ENCODE measurements at regions not wholly inside any gene's neighbourhood (a gene's known extent, or its start where the extent isn't known, plus 50 kb on each side); places are given as distances from the start of the nearest gene placed in this dataset.

DNA sequence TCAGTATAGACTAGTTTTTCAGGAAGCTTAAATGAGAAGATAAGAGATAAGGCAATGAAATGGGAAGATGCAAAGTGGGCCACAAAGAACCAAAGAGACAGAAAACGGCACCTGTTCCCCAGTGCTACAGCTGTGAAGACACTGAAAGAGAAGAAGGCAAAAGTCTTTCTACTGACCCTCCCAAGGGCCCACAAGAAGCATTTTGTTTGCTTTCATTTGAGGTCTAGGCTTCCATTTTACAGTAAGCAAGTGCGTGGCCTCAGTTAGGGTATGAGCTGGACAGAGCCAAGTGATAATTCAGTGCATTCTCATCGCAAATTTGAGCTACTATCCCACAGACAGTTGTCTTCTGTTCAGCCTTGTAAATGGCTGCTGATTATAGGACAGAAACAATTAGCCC is 53.4 kb upstream of the STK17B start:
- no peak for DNase-seq

DNA sequence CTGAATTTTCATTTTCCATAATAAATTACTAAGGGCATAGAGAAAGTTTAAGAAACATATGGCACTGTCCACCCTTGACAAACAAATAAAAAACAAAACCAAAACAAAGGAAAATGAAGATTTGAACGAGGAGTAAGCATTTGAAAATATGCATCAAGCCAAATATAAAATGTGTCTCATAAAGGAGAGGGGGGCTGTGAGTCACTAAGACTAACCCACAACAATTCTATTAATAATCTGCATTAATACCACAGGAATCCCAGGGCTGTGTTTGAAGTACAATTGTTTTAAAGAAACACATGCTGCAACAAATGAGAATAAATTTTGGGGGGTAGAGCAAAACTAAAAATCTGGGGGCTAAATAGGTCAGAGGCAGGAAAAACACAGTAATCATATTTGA is 53.8 kb upstream of the STK17B start:
- DNase-seq = no peak

DNA sequence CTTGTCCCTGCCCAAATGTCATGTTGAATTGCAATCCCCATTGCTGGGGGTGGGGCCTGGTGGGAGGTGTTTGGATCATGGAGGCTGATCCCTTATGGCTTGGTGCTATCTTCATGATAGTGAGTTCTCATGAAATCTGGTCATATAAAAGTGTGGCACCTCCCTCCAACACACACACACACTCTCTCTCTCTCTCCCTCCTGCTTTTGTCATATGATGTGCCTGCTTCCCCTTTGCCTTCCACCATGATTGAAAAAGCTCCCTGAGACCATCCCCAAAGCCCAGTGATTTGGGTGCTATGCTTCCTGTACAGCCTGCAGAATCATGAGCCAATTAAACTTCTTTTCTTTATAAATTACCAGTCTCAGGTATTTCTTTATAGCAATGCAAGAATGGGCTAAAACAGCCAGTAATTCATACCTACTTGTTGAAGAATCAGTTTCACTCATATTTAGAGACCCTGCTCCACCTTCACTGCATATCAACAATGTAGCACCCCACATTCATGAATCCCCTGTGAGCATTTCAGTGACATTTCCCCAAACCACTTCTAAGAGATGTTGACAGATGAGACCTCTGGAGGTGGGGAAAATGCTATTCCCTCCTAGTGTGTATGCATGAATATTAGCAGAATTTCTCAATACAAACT is 54.8 kb upstream of the STK17B start:
- DNase-seq = no peak

DNA sequence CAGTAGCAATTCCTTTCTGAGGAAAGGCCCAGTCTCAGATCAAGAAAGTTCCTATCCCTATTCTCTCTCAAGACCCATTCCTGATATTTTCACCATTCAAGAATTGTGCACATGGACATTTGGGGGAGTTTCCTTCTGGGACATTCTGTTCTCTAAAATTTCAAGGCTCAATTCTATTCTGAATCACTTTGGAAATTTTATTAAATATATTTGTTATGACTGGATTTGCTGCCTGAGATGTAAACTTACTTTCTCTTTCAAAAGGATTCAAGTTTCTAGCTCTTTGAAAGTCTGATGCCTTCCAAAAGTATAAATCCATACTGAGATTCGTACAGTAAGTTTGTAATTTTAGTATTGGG is 55.3 kb upstream of the STK17B start:
- no peak for DNase-seq

GRCh38 chr2:196229013-196229412 is 57.6 kb upstream of the STK17B start:
- no peak for DNase-seq

DNA sequence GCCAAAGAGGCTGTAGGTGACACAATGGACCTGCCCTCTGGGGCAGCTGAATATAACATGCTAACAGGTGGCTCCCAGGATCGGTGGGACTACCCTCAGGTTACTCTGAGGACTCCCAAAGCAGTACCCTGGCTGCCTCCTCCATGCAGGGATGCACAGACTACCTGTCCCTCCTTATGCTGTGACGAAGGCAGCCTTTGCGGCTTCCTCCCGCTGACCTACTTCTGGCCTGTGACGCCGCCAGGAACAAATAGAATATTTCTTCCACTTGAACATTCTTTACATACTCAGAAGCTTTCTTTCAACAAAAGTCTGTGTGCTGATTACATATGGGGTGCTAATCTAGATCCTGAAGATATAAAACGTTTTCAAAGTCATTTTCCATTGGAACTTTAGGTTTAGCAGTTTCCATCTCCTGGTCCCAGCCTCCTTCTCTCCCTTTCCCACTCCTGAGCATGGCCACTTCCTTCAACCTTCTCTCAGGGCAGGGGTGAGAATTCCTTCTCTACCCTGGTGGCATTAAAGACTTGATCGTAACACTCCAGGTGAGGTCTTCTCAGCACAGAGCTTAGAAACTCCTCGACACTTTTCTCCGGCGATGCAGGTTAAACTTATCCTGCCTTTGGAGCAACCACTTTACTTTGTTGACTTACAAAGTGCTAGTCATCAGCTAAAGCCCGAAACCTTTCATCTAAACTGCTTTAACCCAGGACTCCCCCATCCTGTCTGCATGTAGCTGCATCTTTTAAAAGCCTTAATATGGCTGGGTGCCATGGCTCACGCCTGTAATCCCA is 58.9 kb upstream of the STK17B start:
- DNase-seq = no peak

DNA sequence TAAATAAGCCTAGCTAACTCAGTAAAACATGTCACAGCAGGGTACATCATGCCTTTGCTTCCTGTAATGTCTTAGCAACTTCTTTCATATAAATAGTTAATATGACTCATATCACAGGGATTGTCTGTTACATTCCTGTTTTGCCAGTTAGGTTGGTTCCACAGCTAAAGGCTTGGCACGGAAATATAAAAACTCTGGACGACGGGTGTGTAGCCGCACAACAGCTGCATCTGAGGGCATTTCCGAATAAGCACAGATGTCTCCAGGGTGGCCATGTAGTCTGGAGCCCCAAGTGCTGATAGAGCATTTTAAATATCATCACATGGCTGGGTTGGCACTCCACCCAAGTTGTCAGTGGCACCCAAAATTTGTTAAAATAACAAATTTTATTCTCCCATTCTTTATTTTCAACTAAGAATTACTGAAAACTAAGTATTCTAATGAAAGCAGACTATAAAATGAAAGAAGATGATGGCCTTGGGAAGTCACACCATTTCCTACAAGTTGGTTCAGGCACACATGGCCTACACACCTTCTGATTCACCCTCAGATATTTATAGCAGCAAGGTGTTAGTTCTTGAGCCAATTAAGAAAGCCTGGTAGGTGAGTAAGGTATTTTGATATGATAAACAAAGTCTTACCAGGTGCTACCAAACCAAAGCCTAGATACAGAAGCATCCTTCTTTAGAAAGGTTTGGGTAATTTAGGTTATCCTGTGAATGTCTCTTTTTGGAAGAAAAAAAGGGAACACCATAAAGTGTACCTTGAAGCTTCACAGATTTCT is 61.8 kb upstream of the STK17B start:
- peak; percentile 95 for DNase-seq

DNA sequence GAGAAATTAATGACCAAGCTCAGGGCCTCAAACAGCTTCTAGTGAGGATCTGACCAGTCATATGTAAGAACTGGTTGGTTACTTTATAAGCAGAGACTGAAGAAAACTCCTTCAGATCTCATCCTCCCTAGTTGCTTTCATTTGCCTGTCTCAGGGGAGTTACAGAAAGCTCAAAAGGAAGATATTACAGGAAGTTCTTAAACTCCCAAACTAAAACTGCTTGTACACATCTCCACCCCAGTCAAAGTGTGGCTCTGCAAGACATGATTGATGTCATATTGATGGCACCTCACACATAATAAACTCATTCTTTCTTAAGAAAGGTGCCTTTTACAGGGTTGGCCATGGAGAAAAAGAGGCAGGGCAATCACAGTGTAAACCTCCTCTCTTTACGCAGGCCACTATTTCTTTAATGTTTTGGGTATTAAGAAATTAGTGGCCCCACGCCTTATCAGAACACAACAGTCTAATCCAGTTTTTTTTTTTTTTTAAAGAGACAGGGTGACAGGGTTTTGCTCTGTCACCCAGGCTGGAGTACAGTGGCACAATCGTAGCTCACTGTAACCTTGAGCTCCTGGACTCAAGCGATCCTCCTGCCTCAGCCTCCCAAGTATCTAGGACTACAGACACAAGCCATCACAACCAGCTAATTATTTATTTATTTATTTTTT is 62.6 kb upstream of the STK17B start:
- DNase-seq = peak; percentile 16

DNA sequence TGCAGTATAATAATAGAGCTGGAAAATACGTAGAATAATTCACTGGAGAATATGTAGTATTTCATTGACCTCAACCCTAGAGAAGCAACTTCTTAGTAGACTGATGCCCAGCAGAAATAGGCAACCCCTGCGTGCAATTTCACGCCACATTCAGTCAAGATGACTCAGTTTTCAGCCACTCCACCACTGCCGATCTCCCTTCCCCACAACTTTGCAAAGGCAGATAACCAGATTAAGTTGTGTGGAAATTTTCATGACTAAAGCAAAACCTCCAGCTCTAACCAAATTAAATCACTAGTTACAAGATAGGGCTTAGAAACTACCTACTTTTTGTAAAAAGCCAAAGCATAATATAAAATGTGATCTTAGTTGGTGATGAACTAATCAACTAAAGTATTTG is 63.3 kb upstream of the STK17B start:
- DNase-seq = no peak

- peak; percentile 14 for DNase-seq
Observed at GRCh38 chr2:196238836-196239380, 67.5 kb upstream of the STK17B start.

- DNase-seq = peak; percentile 95
Observed at GRCh38 chr2:196239622-196240587, 68.5 kb upstream of the STK17B start.

GRCh38 chr2:196241175-196241574 is 69.8 kb upstream of the STK17B start:
- DNase-seq = no peak

DNA sequence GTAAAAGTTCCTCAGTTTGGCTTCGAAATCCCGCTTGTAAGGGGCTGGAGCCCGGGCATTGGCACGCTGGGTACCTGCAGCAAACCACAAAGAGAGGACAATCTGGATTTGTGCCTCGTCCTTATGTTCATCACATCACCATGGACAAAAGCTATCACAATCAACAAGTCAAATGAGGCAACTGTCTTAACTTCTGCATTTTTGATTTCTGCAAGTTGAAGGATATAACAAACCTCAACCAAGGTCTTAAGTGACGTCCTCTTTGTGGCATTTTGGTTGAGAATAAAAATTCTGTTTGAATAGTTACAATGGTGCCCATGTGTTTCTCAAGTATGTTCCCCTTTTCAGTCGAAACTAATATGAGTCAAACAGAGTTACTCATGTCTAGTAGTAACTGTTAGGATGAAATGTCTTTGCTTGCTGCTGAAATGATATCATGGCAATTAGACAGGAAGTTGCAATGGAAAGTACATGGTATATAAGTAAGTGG is 70.8 kb upstream of the STK17B start:
- DNase-seq = no peak

- no peak for DNase-seq
Observed at GRCh38 chr2:196244516-196244915, 73.1 kb upstream of the STK17B start.

GRCh38 chr2:196244966-196245365 is 73.6 kb upstream of the STK17B start:
- no peak for DNase-seq

DNA sequence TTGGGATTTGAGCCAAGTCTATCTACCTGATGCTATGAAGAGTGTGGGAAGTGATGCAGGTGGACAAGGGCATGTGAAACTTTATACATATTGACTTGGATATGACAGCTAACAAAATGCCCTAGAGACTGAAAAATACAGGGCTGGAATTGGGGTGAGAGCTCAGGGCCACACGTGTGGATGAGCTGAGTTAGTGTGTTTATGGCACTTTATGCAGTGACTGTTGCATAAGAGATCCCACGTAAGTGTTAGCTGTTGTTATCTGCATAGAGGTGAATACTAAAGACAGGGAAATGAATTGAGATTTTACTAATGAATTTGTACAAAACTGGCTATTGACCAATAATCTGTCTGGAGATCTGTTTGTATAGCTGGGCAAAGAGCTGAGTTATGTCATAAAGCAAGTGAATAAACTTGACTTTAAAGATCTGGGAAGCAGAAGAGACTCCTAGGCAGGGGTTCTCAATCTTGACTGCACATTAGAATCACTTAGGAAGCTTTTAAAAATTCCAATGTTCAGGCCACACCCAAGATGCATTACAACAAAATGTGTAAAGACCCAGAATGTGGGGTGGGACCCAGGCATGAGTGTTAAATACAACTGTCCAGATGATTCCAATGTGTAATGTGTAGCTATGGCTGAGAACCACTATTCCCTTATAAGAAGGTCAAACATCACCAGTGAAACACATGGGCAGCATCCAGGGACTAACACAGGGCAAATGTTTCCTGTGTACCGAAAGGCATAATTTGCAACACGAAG is 74.2 kb upstream of the STK17B start:
- no peak for DNase-seq

DNA sequence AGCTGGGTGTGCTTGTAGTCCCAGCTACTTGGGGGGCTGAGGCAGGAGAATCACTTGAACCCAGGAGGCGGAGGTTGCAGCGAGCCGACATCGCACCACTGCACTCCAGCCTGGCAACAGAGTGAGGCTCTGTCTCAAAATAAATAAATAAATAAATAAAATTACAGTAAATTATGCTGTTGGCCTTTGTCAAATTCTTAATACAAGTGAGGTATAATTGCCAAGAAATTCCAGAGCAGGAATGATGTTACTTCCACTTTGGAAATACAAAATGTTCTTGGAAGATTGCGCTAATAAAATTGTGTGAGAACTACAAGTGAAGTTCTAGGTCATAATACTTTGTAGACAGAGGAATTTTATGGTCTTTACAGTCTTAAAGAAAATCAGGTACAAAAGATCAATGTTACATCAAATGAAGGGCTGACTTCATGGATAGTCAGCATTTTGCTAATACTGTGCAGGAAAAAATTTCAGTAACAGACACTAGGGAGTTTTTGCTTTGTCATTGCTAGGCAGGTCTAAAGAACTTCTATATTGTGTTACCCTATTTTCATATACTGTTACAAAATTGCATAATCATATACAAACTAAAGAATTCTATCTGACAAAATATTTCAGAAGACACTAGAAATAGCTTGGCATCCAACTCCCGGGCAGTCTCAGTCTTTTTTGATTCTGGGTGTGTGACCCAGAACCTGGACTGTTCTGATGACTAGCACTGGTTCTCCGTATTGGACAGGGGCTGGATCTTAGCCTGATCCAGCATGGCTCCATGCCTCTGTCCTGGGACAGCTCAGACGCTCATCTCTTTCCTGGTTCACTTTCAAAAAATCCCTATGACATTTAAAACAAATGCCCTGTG is 76.0 kb upstream of the STK17B start:
- DNase-seq = no peak

- DNase-seq = no peak
Observed at GRCh38 chr2:196247976-196248280, 76.5 kb upstream of the STK17B start.

- DNase-seq = no peak
Observed at GRCh38 chr2:196248467-196249094, 77.2 kb upstream of the STK17B start.
